Suprapubic skin (tissue), 4 donors: ENCODE measurements at regions not wholly inside any gene's neighbourhood (a gene's known extent, or its start where the extent isn't known, plus 50 kb on each side); places are given as distances from the start of the nearest gene placed in this dataset.

Experiments
- DNase-seq, 2 donors: peaks; one replicate each; pipeline ENCODE4 v3.0.0-alpha.2; 2019; ENCODE audit warnings: low spot score in 2 of 2
- H3K27ac ChIP-seq: fragments of 200-600 bp; sonication (generic); one replicate; pipeline ENCODE4 v1.5.1; 2019
- H3K27me3 ChIP-seq: fragments of 200-600 bp; sonication (generic); one replicate; pipeline ENCODE4 v1.5.1; 2019
- H3K36me3 ChIP-seq: fragments of 200-600 bp; sonication (generic); one replicate; pipeline ENCODE4 v1.5.1; 2019
- H3K4me1 ChIP-seq: fragments of 200-600 bp; sonication (generic); one replicate; pipeline ENCODE4 v1.5.1; 2019
- H3K4me3 ChIP-seq: fragments of 200-600 bp; sonication (generic); one replicate; pipeline ENCODE4 v1.5.1; 2019; ENCODE audit warnings: mild to moderate bottlenecking
- H3K9me3 ChIP-seq: fragments of 200-600 bp; sonication (generic); one replicate; pipeline ENCODE4 v1.5.1; 2019
- CTCF ChIP-seq, 2 donors: fragments of 200-600 bp in 1 of 2; fragments of 450-650 bp in 1 of 2; sonication (generic) in 1 of 2; IDR thresholded peaks; one replicate each; pipeline ENCODE4 v1.5.1; 2016 to 2019; ENCODE audit warnings: antibody characterized with exemption in 2 of 2, mild to moderate bottlenecking in 1 of 2, moderate library complexity in 1 of 2
- EP300 ChIP-seq: sonication (generic); formaldehyde crosslinking; IDR thresholded peaks from one replicate; pipeline ENCODE4 v1.6.1; 2017; ENCODE audit warnings: antibody characterized with exemption
- POLR2A ChIP-seq, 2 donors: fragments of 450-650 bp; IDR thresholded peaks; one replicate each; pipeline ENCODE4 v1.6.1; 2017; ENCODE audit warnings: antibody characterized with exemption in 2 of 2, mild to moderate bottlenecking in 2 of 2, moderate library complexity in 2 of 2
- POLR2AphosphoS5 ChIP-seq, 3 donors: sonication (generic); formaldehyde crosslinking; IDR thresholded peaks; one replicate each; pipeline ENCODE4 v1.6.1; 2017; ENCODE audit warnings: antibody characterized with exemption in 3 of 3
- WGBS: methylation state at CpG from one replicate; pipeline ENCODE4 v1.1.5; 2018; 5-methylcytosine and 5-hydroxymethylcytosine counted together

DNA sequence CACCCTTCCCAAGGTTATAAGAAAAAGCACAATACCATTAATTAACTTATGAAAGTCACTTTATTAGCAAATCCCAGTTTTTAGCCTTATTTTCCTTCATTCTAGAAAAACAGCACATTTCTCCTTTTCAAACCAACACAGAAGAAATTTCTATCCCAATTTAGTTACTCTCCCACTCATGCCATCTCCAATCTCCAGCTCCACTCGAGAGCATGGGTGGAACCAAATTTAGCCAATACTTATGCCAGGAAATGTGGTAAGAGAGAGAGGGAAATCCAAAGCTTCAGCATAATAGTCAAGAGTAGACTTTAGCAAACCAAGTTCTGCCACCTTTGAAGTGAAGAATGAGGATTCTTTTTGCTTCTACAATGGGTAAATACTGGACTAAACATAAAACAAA is 288.8 kb downstream of the KIF2B start:
- Histone ChIP-seq H3K27ac (no peak overlapping the region), H3K27me3 (no peaks in the 10 kb centered on the region), H3K9me3 (no peaks in the 10 kb centered on the region), H3K36me3 (no peaks in the 10 kb centered on the region), H3K4me1 (no peaks in the 10 kb centered on the region), H3K4me3 (no peak overlapping the region)
- no peak for DNase-seq
- WGBS: 29% methylated on average over 1 of the region's 1 CpG
- TF ChIP-seq POLR2AphosphoS5 (IDR thresholded peaks at IDR 0.05) (no peak), CTCF (IDR thresholded peaks at IDR 0.05) (no peak), EP300 (no peak), POLR2A (IDR thresholded peaks at IDR 0.05) (no peak)

GRCh38 chr17:54117452-54117851 is 294.7 kb downstream of the KIF2B start:
- Histone ChIP-seq H3K27ac (no peak overlapping the region), H3K9me3 (peaks cover 5% of the 10 kb centered on the region)
- TF ChIP-seq CTCF (IDR thresholded peaks at IDR 0.05): no peak
- TF ChIP-seq POLR2AphosphoS5 (IDR thresholded peaks at IDR 0.05): no peak
- no peak for TF ChIP-seq POLR2A (IDR thresholded peaks at IDR 0.05)
- TF ChIP-seq EP300: no peak

GRCh38 chr17:54124456-54124855 is 301.7 kb downstream of the KIF2B start:
- no peaks in the 10 kb centered on the region for H3K27me3 ChIP-seq
- H3K36me3 ChIP-seq: no peaks in the 10 kb centered on the region
- no peak for DNase-seq
- no peak for TF ChIP-seq EP300
- TF ChIP-seq POLR2AphosphoS5 (IDR thresholded peaks at IDR 0.05): no peak
- no peak for TF ChIP-seq CTCF (IDR thresholded peaks at IDR 0.05)
- TF ChIP-seq POLR2A (IDR thresholded peaks at IDR 0.05): no peak
- WGBS: 27% methylated on average over 1 of the region's 1 CpG
- no peaks in the 10 kb centered on the region for H3K4me1 ChIP-seq
- H3K27ac ChIP-seq: no peak overlapping the region
- H3K4me3 ChIP-seq: no peak overlapping the region
- peaks cover 15% of the 10 kb centered on the region for H3K9me3 ChIP-seq

More at GRCh38 chr17:54117452-54117851, 294.7 kb downstream of the KIF2B start:
- Histone ChIP-seq H3K4me1 (no peaks in the 10 kb centered on the region), H3K4me3 (no peak overlapping the region), H3K36me3 (no peaks in the 10 kb centered on the region), H3K27me3 (no peaks in the 10 kb centered on the region)
- no peak for DNase-seq
- WGBS: 83% methylated on average over 3 of the region's 3 CpGs

GRCh38 chr17:54153423-54153822 is 330.7 kb downstream of the KIF2B start:
- H3K9me3 ChIP-seq: no peaks in the 10 kb centered on the region
- no peaks in the 10 kb centered on the region for H3K27me3 ChIP-seq
- TF ChIP-seq CTCF (IDR thresholded peaks at IDR 0.05) (no peak), POLR2AphosphoS5 (IDR thresholded peaks at IDR 0.05) (no peak), EP300 (no peak), POLR2A (IDR thresholded peaks at IDR 0.05) (no peak)
- 91% methylated on average over 1 of the region's 1 CpG for WGBS
- DNase-seq: no peak
- H3K36me3 ChIP-seq: no peaks in the 10 kb centered on the region
- no peak overlapping the region for H3K4me3 ChIP-seq
- no peak overlapping the region for H3K27ac ChIP-seq
- H3K4me1 ChIP-seq: no peaks in the 10 kb centered on the region

- Histone ChIP-seq H3K9me3 (no peaks in the 10 kb centered on the region), H3K36me3 (no peaks in the 10 kb centered on the region), H3K27me3 (no peaks in the 10 kb centered on the region), H3K4me3 (no peak overlapping the region), H3K4me1 (no peaks in the 10 kb centered on the region), H3K27ac (no peak overlapping the region)
- 73% methylated on average over 2 of the region's 2 CpGs for WGBS
- TF ChIP-seq EP300 (no peak), POLR2A (IDR thresholded peaks at IDR 0.05) (no peak), POLR2AphosphoS5 (IDR thresholded peaks at IDR 0.05) (no peak), CTCF (IDR thresholded peaks at IDR 0.05) (no peak)
- DNase-seq: no peak
Measured at GRCh38 chr17:54157542-54157941, 334.8 kb downstream of the KIF2B start.
